HUDEP-2 (cell line): ENCODE measurements at regions not wholly inside any gene's neighbourhood (a gene's known extent, or its start where the extent isn't known, plus 50 kb on each side); places are given as distances from the start of the nearest gene placed in this dataset.

Experiments used
- DNase-seq, 76 experiments: peaks; one replicate each; lab custom pipeline; 2025; ENCODE audit not compliant: unreplicated experiment in 76 of 76; lab: John Stamatoyannopoulos, UW

DNA sequence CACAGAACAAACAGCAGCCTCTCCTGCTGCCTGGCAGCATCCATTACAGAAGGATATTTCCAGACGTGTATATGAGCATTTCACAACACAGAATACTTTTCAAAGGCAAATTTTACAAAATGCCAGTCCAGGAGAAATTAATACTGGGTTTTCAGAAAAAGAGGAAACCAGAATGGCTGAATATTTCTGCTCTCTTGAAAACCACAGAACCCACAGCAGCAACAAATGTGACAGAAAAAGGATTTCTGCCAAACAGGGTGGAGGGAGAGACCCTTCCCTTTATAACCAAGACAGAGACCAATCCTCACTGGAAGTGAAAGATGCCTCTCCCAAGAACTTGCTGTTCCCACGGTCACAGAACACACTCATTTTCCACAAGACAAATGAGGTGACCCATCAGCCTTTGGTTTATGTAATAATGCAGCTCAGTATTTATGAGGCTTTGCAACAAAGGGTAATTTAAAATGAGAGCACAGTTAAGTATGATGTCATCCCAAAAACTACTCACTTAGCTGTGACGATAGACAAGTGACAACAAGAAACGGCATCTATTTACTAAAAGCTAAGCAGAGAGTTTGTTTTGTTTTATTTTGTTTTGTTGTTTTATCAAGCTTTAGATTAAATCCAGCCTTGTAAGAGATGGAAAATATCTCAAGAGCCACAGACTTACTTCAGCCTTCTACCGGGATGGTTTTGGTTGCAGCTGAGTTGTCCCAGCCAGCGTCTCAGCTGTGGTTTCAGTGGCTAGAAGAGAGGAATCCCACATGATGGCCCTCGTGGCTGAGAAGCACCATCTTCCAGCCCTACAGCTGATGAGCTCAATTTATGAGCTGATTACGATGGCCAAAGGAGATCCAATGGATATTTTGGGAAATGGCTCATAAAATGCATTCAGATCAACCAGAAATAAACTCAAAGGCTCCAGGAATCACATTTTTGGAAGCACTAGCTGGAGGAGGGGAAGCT lies 249.3 kb upstream of the AGAP1 start:
- DNase-seq: no peak

DNA sequence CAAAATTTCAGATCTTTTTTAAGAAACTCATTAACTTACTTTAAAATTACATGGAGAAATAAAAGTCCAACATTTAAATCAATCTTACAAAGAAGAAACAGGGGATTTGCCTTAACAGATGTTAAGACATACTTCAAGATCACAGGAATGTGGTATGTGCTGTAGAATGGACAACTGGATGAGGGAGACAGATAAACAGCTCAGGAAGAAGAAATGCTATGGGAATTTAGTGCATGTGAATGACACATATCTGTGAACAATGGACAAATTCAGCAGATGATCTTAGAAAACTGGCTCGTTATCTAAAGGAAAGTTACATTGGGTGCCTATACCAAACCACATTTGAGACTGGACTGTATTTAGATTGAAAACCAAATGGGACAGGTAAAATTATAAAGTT lies 246.8 kb upstream of the AGAP1 start:
- no peak for DNase-seq

DNA sequence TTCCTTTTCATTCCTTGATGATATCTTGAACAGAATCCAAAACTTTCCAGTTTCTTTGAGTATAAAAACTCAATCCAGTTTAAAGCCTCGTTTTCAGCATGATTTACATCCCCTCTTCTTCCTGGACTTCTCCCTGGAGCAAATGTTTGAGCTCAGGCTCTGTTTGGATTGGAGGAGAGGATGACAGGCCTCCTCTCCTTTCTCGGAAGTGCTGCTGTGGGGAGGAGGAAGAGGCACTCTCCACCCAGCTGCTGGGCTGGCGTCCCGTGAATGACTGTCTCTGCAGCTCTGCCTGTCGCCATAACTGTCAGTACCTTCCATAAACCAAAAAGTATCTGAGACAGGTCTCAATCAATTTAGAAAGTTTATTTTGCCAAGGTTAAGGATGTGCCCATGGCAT lies 238.2 kb upstream of the AGAP1 start:
- DNase-seq: no peak

DNA sequence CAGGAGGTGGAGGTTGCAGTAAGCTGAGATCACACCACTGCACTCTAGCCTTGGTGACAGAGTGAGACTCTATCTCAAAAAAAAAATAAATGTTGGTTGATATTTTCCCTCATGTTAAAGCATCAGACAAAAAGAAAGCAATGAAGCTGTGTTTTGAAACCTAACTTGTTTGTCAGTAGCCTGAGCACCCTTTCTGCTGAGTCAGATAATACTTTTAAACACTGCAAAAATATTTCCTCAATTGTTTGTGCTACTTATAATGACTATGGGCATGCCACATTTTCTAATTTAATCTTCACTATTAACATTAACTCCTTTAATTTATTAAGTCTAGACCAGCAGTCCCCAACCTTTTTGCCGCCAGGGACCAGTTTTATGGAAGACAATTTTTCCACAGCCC lies 236.3 kb upstream of the AGAP1 start:
- DNase-seq: no peak

DNA sequence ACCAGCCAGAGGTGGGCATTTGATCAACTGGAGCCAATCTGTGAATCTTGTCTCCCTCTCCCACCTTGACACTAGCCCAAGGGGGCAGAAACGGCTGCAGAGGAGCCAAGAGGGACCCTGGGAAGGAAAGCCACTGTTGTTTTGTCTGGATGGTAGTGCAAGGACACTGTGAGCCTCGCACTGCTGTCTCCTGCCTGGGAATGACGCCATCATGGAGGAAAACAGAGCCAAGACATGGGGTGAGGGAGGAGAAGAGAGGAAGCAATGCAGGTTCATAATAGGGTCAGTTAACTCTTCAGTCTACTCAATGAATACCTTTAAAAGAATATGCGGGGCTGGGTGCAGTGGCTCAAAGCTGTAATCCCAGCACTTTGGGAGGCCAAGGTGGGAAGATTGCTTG lies 231.1 kb upstream of the AGAP1 start:
- DNase-seq: no peak

DNA sequence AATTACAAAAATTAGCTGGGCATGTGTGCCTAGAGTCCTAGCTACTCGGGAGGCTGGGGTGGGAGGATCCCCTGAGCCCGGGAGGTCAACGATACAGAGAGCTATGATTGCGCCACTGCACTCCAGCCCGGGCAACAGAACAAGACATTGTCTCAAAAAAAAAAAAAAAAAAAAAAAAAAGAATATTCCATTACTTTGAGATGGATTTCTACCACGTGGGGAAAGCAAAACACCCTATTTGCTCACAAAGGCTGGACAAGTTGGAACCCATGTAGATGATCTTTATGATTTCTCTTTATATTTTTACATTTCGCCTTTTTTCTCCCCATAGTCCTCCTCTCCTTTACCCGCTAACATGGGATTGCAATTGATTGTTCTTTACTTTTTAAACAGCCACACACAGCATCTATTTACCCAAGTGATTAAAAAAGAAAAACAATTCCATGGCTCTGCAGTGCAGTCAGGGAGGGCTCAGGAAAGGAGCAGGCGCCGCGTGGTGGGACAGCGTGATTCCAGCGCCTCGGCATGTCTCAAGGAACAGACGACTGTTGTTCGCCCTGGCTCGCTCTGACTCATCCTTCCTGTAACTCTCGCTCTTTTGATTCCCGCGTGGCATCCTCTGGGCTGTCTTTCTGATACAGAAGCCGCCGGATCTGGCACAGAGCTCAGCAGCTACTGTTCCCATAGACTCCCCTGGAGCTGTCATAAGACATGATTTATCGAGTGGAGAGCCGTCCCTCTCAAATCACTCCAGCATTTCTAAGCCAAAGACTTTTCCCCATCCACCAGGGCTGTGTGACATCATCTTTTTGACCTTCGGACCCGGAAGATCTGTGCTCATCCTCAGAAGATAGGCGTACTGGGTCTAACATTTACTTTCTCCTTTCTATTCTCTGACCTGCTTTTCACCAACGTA lies 230.4 kb upstream of the AGAP1 start:
- DNase-seq: no peak

DNA sequence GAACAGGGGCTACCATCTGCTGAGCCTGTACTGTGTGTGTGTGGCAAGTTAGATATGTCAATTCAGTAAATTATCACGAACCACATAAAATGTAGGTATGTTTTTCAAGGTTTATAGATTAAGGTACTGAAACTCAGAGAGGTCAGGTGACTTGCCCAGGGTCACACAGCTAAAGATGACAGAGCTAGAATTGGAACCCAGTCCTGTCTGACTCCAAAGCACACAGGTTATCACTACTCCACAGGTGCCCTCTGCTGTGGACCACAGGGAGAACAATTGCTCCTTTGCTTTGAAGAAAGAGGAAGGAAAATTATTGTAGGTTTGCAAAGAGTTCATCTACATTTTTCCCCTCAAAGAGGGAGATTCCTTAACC lies 229.7 kb upstream of the AGAP1 start:
- no peak for DNase-seq

DNA sequence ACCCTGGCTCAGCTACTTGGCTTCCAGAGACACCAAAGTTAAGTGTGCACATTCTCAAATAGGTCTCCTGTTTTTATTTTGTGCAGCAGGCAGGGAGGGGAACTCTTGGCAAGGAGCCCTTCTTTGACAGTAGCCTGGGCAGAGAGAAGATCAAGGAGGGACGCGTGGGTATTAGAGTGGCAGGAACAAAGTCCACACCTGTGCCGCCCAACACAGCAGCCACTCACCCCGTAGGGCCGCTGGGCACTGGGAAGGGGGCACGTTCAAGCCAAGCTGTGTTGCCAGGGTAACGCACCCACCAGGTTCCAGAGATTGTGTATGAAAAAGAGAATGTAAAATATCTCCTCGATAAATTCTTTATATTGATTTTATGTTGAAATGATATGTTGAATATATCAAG lies 229.3 kb upstream of the AGAP1 start:
- DNase-seq: no peak

DNA sequence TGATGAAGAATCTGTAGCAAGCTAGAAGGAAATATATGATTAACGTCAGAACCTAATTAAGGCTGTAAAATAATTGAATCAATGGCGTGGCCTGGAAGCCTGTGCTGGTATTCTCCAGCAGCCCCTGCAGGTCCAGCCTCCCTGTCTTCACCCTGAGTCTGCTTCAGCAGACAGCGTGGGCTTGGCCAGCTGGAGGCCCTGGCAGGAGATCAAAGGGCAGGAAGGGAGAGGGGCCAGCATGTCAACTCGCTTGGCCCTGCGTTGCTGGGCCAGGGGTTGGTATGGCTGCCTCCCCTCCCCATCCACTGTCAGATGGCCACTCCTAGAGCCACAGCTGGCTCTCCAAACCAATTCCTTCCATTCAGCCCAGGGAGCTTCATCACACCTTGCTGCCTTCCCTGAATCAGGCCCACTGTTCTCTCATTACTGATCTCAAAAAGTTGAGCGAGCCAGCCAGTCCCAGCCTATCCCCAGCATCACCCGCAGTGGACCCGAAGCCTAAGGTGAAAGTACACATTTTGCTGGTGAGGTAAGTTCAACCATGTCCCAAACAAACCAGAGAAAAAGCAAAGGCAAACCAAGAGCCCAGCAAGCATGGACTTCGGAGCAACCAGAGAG lies 228.4 kb upstream of the AGAP1 start:
- DNase-seq: no peak

DNA sequence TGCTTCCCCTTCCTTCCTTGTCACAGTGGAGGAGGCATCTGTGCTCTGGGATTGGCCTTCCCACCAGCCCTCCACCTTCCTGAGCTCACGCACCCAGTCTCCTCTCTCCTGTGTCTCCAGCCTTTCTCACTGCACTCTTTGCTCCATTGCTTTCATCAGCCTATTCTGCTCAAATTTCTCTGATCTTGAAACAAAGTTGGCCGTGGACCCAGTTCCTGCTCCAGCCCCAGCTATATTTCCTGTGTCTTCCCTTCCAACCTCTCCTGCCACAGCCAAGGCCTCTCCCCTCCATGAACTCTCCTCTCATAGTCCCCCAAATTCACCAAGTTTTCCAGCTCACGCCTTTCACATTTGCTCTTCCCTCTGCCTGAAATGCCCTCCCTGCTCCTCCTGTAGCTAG lies 226.6 kb upstream of the AGAP1 start:
- DNase-seq: no peak

DNA sequence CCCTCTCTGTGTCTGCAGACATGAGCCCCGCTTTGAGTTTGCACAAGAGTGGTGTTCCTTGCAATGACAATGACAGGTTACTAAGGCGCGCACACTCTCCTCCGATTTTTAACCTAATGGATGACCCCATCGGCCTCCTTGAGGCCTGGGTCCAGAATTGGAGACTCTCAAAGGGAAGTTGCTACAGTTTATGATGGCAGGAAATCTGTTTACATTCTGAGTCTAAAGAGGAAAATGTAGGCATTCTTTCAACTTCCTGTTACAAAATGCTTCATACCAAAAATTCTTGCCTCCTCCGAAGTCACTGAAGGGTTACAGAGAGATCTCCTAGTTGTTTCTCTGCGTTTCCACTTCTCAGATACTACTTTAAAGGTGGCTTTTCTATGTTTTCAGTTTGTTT lies 225.3 kb upstream of the AGAP1 start:
- no peak for DNase-seq

DNA sequence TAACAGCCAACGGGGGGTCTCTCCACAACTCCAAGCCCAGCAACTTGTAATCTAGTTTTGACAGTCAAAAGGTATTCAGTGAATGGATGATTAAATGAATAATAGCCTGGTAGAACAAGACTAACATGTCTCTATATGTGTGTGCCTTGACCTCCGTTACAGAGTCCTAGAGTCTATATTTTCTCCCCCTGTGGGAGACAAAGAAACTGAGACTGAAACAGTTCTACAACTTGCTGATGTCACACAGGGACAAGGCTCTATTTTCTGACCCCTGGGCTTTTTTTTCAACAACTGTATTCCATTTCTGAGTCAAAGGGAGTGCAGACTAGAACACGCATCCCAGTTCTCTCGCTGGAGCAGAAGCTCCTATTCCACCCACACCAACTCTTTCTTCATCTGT lies 223.6 kb upstream of the AGAP1 start:
- DNase-seq: no peak

DNA sequence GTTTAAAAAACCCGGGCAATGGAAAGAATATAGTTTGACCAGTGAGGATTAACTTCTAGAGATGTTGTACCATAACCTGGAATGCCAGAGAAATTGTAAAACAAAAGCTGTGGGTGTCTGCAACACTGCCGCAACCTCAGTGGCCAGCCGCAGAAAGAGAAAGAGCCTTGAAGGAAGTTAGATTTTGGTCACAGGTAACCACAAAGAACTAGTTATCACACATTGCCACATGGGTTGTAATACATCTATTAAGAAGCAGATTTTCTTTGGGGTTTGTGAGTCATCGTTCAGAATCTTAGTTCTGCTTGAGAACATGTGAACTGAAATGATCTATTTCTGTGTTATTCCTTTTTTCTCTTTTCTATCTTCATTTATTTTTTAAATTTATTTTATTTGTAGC lies 222.9 kb upstream of the AGAP1 start:
- DNase-seq: peak in 2 of 76 experiments; percentile 1 to 16

DNA sequence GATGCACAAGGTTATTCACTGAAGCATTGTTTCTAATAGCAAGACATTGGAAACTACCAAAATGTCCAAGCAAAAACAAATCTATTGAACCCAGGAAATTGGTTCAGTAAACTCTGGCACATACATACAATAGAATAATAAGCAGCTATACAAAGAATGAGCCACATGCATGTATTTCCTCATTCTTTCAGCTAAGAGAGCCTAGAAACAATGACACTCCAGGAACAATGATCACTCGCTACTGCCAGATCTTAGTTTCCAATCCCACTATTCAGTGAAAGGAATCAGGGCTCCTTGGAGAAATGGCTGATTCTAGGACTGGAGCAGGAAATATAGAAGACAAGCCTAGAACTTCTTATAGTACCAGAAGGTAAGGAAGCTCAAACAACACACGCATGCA lies 221.9 kb upstream of the AGAP1 start:
- DNase-seq: no peak

DNA sequence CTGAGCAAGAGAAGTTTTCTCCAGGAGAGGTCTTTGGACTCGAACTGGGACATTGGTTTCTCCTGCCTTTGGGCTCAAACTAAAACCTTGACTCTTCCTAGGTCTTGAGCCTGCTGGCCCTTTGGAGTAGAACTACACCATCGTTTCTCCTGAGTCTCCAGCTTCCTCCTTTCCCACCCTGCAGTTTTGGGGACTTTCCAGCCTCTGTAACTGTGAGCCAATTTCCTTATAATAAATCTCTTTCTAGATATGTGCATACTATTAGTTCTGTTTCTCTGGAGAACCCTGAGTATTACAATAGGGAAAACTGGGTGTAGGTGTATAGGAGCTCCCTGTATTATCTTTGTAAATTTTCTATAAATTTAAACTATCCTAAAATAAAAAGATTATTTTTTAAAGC lies 219.8 kb upstream of the AGAP1 start:
- no peak for DNase-seq

DNA sequence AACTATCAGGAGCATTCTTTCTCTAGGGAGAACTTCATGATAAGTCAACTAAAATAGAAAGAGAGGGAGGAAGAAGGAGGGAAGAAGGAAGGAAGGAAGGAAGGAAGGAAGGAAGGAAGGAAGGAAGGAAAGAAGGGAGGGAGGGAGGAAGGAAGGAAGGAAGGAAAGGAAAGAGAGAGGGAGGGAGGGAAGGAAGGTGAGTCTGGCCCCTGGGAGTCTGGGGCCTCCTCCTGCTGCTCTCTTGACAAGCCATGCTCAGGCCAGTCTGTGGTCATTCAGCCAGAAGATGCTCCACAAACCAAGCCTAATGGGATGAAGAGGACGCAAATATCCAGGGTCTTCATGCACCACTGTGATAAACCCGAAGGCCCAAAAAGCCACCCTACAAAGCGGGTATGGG lies 216.4 kb upstream of the AGAP1 start:
- no peak for DNase-seq

DNA sequence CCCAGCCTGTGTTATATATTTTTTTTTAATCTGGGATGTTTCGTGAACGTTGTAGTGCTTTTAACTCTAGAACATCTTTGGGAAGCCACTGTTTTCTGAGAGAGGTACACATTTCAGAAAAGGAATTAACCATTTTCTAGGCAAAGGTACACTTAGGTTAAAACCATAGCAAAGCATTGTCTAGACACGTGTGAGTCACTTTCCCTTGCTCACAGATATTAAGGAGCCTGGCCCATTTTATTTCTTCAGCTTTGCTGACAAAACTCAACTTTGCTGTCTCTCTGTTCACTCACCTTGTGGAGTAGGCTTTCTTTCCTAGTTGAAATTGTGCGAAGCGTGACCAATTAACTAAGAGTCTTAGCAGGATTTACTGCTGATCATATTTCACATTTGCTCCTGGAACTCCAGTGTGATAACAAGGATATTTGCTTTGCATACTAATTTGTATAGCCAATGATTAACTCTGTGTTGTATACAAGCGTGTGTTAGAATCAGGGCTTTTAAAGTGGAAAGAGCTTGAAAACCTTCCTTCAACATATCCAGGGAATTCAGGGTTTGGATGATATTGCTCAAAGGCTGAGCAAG lies 215.0 kb upstream of the AGAP1 start:
- DNase-seq: no peak

DNA sequence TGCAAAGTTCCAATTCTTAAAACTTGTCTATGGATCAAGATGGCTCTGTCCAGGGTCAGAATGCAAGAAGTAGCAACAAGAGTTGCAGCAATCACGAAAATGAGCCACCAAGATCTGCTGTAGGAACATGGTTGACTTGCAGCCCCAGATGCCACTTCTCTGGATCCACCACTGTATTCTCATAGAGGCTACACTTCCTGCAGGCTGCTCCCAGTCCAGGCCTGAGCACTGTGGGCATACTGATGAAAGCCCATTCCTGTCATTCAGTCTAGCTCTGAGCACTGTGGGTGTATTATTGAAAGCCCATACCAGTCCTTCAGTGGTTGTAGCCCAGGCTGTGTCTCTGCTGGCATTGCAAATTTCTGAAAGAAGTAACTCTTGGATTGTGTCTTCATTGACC lies 213.9 kb upstream of the AGAP1 start:
- no peak for DNase-seq

DNA sequence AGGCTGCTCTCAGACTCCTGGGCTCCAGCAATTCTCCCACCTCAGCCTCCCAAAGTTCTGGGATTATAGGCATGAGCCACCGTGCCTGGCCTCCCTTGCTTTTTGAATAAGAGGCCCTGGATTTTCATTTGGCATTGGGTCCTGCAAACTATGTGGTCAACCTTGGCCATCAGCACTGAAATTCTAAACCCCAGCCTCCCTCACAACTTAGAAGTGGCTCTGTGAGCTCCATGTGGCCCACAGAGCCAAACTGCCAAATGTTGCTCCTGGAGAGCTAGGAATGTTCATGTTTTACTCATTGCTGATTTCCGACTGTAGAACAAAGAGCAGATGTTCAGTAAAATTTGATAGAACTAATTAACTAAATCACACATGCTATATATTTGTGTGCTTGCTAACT lies 210.6 kb upstream of the AGAP1 start:
- no peak for DNase-seq

DNA sequence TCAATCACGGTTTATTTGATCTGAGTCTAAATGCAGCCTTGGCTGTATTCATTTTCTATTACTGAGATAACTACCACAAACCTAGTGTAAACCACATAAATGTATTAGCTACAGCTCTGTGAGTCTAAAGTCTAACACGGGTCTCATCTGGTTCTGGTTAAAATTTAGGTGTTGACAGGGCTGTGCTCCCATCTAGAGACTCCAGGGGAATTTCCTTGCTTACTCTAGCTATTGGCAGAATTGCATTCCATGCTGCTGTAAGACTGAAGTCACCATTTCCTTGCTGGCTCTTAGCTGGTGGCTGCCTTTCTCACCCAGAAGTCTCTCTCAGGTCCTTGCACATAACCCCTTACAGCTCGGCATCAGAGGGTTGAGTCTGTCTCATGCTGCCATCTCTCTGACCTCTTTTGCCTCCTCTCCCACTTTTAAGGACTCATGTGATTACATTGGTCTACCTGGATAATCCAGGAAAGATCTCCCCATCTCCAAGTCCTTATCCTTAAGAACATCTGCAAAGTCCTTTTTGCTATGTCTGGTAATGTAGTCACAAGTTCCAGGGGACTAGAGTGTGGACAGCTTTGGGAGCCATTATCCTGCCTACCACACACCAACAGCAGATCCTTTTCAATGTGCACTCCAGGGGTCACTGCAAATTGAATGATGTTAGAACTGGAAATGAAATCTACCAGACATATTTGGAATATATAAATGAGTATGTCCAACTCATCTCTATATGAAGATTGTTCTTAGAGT lies 207.0 kb upstream of the AGAP1 start:
- DNase-seq: no peak
